SW 1271 (cell line): ENCODE measurements at regions not wholly inside any gene's neighbourhood (a gene's known extent, or its start where the extent isn't known, plus 50 kb on each side); places are given as distances from the start of the nearest gene placed in this dataset.
"Not testable (repeated sequence)": the region's sequence is repeated elsewhere in the genome, so short reads cannot be mapped to it uniquely, and the experiment has no call there.

ENCODE experiments used
- DNase-seq, 2 experiments: peaks; one replicate each; lab custom pipeline; 2025; lab: John Stamatoyannopoulos, UW

GRCh38 chr6:999552-999951 lies 306.6 kb upstream of the EXOC2 start:
- DNase-seq, result no peak

- DNase-seq, result no peak
These were observed 305.6 kb upstream of the EXOC2 start for GRCh38 chr6:998551-998950.

- no peak for DNase-seq
These were observed 303.4 kb upstream of the EXOC2 start for GRCh38 chr6:996271-996852.

- DNase-seq, result no peak
These were observed 298.3 kb upstream of the EXOC2 start for GRCh38 chr6:991192-991591.

DNA sequence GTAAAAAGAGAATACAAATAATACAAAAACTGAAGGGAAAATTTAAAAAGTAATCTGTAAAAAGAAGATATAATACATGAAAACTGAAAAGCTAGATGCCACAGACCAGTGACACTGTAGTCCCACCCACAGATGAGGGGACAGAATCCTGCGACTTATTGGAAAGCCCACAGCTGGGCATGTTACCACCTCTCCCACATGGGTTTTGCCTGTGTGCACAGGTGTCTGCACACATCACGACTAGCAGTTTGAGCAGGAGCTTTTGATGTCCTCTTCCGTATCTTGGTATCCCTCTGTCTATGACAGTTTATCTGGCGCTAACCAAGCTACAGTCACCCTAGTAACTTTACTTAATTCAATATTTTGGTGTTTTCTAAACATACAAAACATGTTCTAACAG lies 291.1 kb upstream of the EXOC2 start:
- no peak for DNase-seq

GRCh38 chr6:978937-979685 lies 286.2 kb upstream of the EXOC2 start:
- no peak for DNase-seq

- DNase-seq, result not testable (repeated sequence)
These were observed 284.3 kb upstream of the EXOC2 start for GRCh38 chr6:977226-977625.

- no peak for DNase-seq
These were observed 279.2 kb upstream of the EXOC2 start for GRCh38 chr6:971981-972640.

DNA sequence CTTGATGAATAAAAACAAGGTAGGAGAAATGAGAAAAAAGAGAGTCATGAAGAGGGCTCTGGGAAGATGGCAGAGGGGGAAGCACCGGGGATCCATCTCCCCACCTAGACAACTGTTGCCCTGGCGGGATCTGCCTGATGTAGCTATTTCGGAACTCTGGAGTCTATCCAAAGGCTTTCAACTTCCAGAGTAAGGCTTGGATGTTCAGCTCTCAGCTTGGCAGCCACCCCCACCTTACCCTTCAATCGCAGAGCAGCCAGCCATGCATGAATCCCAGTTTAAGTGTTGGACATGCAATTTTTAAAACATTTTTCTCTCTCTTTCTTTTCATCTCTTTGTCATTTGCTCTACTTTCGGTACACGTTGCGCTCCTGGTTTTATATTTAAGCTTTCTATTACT lies 275.9 kb upstream of the EXOC2 start:
- DNase-seq, result no peak

- no peak for DNase-seq
These were observed 274.8 kb upstream of the EXOC2 start for GRCh38 chr6:967701-968100.

DNA sequence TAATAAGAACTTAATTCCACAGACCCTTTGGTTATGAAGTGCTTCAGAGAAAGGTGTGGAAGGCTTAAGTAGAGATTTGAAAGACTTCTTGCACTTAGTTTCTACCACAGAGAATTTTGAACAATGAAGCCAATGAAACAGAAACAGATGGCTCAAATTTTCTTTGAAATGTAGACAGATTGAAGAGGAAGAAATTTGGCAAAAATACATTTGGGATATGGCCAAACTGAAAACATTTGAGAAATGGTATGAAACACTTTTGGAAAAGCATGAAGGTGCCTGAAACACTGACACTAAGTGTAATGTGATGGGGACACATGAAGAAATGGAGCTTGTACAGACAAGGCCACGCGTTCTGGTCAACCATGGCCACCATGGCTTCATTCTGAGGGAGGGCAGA lies 272.4 kb upstream of the EXOC2 start:
- no peak for DNase-seq

DNA sequence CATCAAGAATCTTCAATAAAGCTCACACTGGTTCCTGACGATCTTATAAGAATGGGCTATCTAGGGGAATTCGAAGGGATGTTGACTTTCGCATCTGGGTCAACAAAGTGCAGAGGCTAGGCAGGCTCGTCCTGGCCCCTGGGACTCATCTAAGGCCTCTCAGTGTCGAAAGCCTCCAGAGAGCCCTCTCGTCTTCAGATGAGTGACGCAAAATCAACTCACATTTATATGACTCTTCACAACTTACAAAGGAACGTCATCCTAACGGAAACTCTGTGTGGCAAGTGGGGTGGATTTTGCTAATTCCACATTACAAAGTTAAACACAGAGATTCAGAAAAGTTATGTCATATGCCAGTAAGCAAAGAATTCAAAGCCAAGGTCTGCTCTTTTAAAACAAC lies 270.5 kb upstream of the EXOC2 start:
- no peak for DNase-seq

- DNase-seq, result no peak
These were observed 268.5 kb upstream of the EXOC2 start for GRCh38 chr6:961407-961960.

- DNase-seq, result no peak
These were observed 267.4 kb upstream of the EXOC2 start for GRCh38 chr6:960356-960755.

DNA sequence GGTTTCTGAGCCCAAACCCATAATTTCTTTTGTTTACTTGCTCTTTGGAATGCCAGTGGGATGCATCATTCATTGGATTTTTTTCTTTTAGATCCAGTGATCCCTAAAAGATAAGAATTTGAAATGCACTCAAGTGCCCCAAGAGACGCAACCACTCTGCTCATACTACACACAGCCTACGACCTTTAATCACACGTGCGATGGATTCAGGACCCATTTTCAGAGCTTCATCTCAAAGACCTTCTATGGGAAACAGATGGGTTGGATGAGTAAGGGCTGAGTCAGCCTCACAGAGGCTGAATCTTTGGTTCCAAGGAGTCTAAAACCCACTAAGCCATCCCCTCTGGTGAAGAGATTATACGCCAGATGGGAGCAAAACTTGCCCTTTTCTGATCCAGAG lies 265.5 kb upstream of the EXOC2 start:
- DNase-seq, result no peak

DNA sequence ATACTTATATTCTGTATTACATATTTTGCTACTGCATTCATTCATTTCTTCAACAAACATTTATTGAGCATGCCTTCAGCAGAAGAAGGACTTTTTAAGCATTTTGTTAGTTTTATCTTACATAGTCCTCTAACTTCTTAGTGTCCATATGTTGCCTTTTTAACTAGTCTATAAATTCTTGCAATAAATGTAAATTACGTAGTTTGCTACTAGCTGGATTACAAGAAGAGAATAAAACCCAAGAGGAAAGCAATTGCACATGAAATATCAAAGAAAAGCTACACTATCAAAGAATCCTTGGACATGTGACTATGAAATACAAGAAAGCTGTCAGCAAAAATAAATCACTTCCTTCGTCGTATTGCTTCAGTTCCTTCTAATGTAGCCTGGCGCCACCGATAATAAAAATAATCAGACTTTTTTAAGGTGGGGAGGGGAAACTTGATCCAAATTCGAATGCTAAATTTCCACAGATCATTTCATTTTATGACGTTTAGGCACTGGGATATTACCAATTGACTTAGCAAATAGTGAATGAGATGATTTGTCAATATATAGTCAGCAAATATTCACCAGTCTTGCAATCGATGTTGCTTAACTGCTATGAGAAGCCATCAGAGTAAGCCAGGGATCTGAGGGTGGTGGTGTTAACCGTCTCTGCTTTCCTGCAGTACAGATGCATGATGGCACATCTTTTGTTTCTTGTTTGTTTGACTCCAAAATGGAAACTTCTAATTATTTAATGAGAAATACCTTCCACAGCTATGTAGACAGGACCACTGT lies 258.7 kb upstream of the EXOC2 start:
- no peak for DNase-seq

DNA sequence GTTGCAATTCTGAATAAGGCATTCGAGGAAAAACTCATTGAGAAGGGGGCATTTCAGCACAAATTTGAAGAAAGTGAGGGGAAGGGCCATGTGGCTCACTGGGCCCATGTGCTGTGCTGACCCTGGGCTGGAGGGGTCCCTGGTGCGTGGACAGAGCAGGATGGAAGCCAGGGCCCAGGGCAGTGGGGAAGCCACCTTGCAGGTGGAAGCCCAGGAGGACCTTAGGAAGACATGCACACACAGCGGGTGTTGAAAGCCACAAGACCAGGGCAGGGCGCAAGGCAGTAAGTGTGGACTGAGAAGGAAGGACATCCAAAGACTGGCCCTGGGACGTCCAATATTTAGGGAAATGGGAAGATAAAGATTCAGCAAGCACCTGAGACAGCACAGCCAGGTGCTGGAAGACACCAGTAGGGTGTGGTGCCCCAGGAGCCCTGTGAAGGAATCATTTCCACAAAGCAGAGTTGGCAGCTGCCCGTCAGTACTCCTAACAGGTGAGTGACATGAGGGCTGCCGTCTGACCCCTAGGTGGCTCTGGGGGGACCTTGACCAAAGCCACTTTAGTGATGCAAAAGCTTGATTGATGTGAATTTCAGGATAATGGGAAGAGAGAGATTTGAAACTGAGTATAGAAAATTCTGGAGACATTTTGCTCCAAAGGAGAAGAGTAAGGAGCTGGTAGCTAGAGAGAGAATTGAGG lies 254.4 kb upstream of the EXOC2 start:
- DNase-seq, result no peak

DNA sequence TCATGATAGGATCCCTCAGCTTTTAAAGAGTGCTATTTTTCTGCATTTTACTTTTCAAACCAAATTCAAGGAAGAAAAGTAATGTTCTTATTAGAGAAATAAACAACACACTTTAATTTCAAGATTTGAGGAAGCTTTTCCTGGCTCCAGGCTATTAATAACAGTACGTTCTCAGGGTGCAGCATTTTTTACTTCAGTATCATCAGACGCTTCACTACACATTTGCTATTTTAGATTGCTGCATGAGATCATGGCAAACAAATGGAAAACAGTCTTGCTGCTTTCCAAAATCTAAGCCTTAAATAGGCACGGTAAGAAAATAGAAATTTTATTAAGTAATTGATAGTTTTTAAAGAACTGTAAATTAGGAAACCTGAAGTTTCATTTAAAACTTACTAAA lies 253.6 kb upstream of the EXOC2 start:
- no peak for DNase-seq

DNA sequence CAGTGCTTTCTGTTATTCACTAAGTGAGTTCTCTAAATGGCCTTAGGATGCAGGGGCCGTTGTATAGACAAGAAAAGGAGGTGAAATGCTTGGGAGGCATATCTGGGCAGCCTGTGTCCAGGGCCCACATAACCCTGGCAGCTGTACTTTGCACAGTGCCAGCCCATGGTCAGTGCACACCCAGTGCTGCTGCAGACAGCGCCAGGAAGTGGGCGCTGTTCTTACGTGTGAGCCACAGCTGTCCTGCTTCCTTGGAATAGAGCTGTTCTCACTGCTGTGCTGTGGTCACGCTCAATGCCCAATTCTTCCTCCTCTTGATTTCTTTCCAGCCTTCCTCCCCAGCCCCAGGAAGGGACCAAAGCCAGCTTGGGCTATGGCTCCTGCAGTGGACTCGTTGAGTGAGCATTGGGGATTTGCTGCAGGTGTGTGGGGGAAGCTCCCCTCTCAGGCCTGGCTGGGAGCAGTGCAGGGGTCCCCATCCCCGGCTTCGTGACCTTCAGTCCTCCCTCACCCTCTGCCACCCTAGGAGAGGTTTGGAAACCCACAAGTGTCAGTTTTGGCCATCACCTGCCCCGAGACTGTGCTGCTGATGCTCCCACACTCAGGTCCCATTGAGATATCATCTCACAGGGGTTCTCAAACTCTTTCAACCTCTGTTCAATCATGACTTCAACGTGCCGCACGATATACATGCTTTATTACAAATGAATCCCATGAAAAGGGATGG lies 246.8 kb upstream of the EXOC2 start:
- no peak for DNase-seq

DNA sequence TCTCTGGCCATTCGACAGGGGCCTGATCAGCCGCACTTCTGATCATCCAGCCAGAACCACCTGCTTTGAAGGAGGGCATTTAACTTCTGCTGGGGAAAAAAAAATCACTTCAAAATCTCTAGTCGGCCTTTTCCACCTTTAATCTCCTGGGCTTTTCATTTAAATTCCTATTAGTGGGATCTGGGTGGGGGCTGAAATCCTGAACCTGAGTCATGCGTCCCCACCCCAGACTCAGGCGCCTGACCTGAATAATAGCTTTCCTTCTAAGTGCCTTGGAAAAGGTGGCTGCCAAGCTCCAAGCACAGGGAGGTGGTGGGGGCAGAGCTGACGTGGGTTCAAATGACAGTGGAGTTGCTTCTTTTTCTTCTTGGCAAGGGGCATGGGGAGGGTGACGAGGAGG lies 246.0 kb upstream of the EXOC2 start:
- no peak for DNase-seq

DNA sequence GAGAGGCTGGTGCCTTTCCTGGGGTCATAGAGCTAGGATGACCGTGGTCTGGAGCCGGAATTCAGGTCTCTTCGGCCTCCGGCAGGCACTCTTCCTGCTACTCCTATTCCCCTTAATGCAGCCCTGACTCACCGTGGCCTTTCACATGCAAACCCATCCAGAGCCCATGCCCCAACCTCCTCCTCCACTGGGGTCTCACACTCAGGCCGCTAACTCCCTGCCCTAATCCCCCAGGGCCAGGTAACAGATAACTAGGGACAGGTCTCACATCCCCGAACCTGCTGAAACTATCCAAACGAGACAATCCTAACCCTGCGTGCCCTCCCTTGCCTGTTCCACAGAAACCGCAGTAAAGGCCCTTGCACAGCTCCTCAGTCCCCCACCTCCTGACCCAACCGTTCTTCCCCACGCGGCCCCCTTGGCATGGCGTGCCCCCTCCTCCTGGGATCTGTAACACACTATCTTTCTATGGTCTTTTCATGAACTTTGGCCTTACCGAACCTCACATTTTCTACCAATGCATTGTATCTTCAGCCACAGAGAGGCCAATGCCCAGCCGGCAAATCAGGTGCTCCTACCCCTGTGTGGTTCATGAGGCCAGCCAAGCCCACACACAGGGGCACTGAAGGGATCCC lies 245.4 kb upstream of the EXOC2 start:
- no peak for DNase-seq
